H9 (cell line): ENCODE measurements at regions not wholly inside any gene's neighbourhood (a gene's known extent, or its start where the extent isn't known, plus 50 kb on each side); places are given as distances from the start of the nearest gene placed in this dataset.

Experiments used
- DNase-seq: peaks from one replicate; pipeline ENCODE4 v3.0.0-alpha.2; 2017
- H2AFZ ChIP-seq: one replicate; pipeline ENCODE4 v1.6.1; 2013; ENCODE audit warnings: mild to moderate bottlenecking, low read length, control low read depth, moderate library complexity
- H2AK5ac ChIP-seq: 2 replicates; pipeline ENCODE4 v1.6.1; 2013; ENCODE audit warnings: low read length, control low read depth, mixed read lengths; ENCODE audit not compliant: insufficient read length
- H2BK120ac ChIP-seq: one replicate; pipeline ENCODE4 v1.6.1; 2013; ENCODE audit warnings: low read depth, mild to moderate bottlenecking, low read length, control low read depth, inconsistent platforms; ENCODE audit not compliant: poor library complexity, severe bottlenecking
- H2BK12ac ChIP-seq: 2 replicates; pipeline ENCODE4 v1.6.1; 2013; ENCODE audit warnings: low read length, control low read depth, mixed read lengths, low read depth; ENCODE audit not compliant: insufficient read length
- H2BK15ac ChIP-seq: 2 replicates; pipeline ENCODE4 v1.6.1; 2013; ENCODE audit warnings: low read depth, low read length, control low read depth
- H2BK20ac ChIP-seq: one replicate; pipeline ENCODE4 v1.6.1; 2013; ENCODE audit warnings: low read depth, mild to moderate bottlenecking, low read length, control low read depth, inconsistent platforms; ENCODE audit not compliant: poor library complexity, severe bottlenecking
- H2BK5ac ChIP-seq: 2 replicates; pipeline ENCODE4 v1.6.1; 2013; ENCODE audit warnings: low read length, control low read depth, mixed read lengths; ENCODE audit not compliant: insufficient read length
- H3K14ac ChIP-seq: 2 replicates; pipeline ENCODE4 v1.6.1; 2013; ENCODE audit warnings: low read length, control low read depth; ENCODE audit not compliant: insufficient read depth
- H3K18ac ChIP-seq: 2 replicates; pipeline ENCODE4 v1.6.1; 2013; ENCODE audit warnings: low read depth, mild to moderate bottlenecking, mixed read lengths, low read length, control low read depth; ENCODE audit not compliant: insufficient read length
- H3K23ac ChIP-seq: 2 replicates; pipeline ENCODE4 v1.6.1; 2013; ENCODE audit warnings: low read length, control low read depth, mixed read lengths, low read depth; ENCODE audit not compliant: insufficient read length
- H3K23me2 ChIP-seq: 2 replicates; pipeline ENCODE4 v1.6.1; 2013; ENCODE audit warnings: low read depth, mild to moderate bottlenecking, mixed read lengths, low read length, control low read depth; ENCODE audit not compliant: insufficient read length, poor library complexity, severe bottlenecking
- H3K27ac ChIP-seq: 2 replicates; pipeline ENCODE4 v1.5.1; 2013; ENCODE audit warnings: low read length, control low read depth, mixed read lengths, low read depth; ENCODE audit not compliant: insufficient read length
- H3K27me3 ChIP-seq: 2 replicates; pipeline ENCODE4 v1.6.1; 2013; ENCODE audit warnings: low read length, control low read depth, inconsistent platforms; ENCODE audit not compliant: insufficient read depth
- H3K4ac ChIP-seq: 2 replicates; pipeline ENCODE4 v1.6.1; 2013; ENCODE audit warnings: low read depth, mild to moderate bottlenecking, control low read depth, inconsistent platforms, low read length, moderate library complexity
- H3K4me1 ChIP-seq: 2 replicates; pipeline ENCODE4 v1.6.1; 2013; ENCODE audit warnings: low read length, control low read depth, inconsistent platforms; ENCODE audit not compliant: insufficient read depth
- H3K4me2 ChIP-seq: 2 replicates; pipeline ENCODE4 v1.6.1; 2013; ENCODE audit warnings: low read length, control low read depth, mixed read lengths; ENCODE audit not compliant: insufficient read length, insufficient read depth
- H3K56ac ChIP-seq: 2 replicates; pipeline ENCODE4 v1.6.1; 2013; ENCODE audit warnings: low read depth, mild to moderate bottlenecking, mixed read lengths, low read length, control low read depth; ENCODE audit not compliant: insufficient read length
- H3K79me1 ChIP-seq: 2 replicates; pipeline ENCODE4 v1.6.1; 2013; ENCODE audit warnings: low read depth, mild to moderate bottlenecking, moderate library complexity, low read length, control low read depth, inconsistent platforms; ENCODE audit not compliant: insufficient read depth, poor library complexity, severe bottlenecking
- H3K79me2 ChIP-seq: 2 replicates; pipeline ENCODE4 v1.6.1; 2013; ENCODE audit warnings: low read length, control low read depth, inconsistent platforms; ENCODE audit not compliant: insufficient read depth
- H3K9ac ChIP-seq: 2 replicates; pipeline ENCODE4 v1.6.1; 2013; ENCODE audit warnings: low read length, control low read depth, mixed read lengths; ENCODE audit not compliant: insufficient read length; ENCODE audit errors: extremely low read depth
- H3K9me3 ChIP-seq: one replicate; pipeline ENCODE4 v1.6.1; 2013; ENCODE audit warnings: low read depth, low read length, inconsistent platforms; ENCODE audit not compliant: control insufficient read depth
- H3T11ph ChIP-seq: one replicate; pipeline ENCODE4 v1.6.1; 2013; ENCODE audit warnings: mild to moderate bottlenecking, low read length, control low read depth, inconsistent platforms
- H4K20me1 ChIP-seq: one replicate; pipeline ENCODE4 v1.6.1; 2013; ENCODE audit not compliant: control insufficient read depth, insufficient read length, insufficient read depth
- H4K5ac ChIP-seq: 2 replicates; pipeline ENCODE4 v1.6.1; 2013; ENCODE audit warnings: low read depth, mild to moderate bottlenecking, mixed read lengths, low read length, control low read depth; ENCODE audit not compliant: insufficient read length
- H4K8ac ChIP-seq: replicated peaks from 2 replicates; pipeline ENCODE4 v1.6.1; 2013; ENCODE audit warnings: low read length, control low read depth, mixed read lengths, low read depth; ENCODE audit not compliant: insufficient read length
- H4K91ac ChIP-seq: 2 replicates; pipeline ENCODE4 v1.6.1; 2013; ENCODE audit warnings: low read depth, mild to moderate bottlenecking, moderate library complexity, mixed read lengths, low read length, control low read depth; ENCODE audit not compliant: insufficient read length
- H3K27ac Mint-ChIP-seq, 3 experiments: 2 replicates in 2 of 3; 3 replicates in 1 of 3; pipeline ENCODE4 v1.8.0; 2020 to 2021; ENCODE audit warnings: mixed read lengths in 3 of 3, mild to moderate bottlenecking in 1 of 3, moderate library complexity in 1 of 3
- H3K27me3 Mint-ChIP-seq: 2 replicates; pipeline ENCODE4 v1.8.0; 2021; ENCODE audit warnings: low read depth, mild to moderate bottlenecking, moderate library complexity, mixed read lengths
- H3K36me3 Mint-ChIP-seq, 3 experiments: 2 replicates in 2 of 3; 3 replicates in 1 of 3; pipeline ENCODE4 v1.8.0; 2020 to 2021; ENCODE audit warnings: low read depth in 3 of 3, mixed read lengths in 3 of 3; ENCODE audit not compliant: insufficient read depth in 1 of 3
- H3K4me1 Mint-ChIP-seq, 2 experiments: 2 replicates each; pipeline ENCODE4 v1.8.0; 2020; ENCODE audit warnings: mixed read lengths in 2 of 2
- H3K4me3 Mint-ChIP-seq, 2 experiments: 2 replicates in 1 of 2; 3 replicates in 1 of 2; pipeline ENCODE4 v1.8.0; 2020 to 2021; ENCODE audit warnings: mild to moderate bottlenecking in 2 of 2, mixed read lengths in 2 of 2, moderate library complexity in 1 of 2
- H3K9me3 Mint-ChIP-seq, 2 experiments: 2 replicates in 1 of 2; 3 replicates in 1 of 2; pipeline ENCODE4 v1.8.0; 2020; ENCODE audit warnings: mild to moderate bottlenecking in 2 of 2, mixed read lengths in 2 of 2, moderate library complexity in 1 of 2
- CTCF ChIP-seq: fragments of 200-600 bp; sonication (generic); conservative IDR thresholded peaks from 3 replicates; pipeline ENCODE4 v1.8.0; 2021; ENCODE audit warnings: antibody characterized with exemption, mild to moderate bottlenecking
- WGBS: extraction: QIAGEN DNeasy Blood & Tissue Kit; methylation state at CpG from one replicate; pipeline ENCODE4 v1.1.7; 2013; ENCODE audit warnings: missing lambda C conversion rate, low lambda C conversion rate, mixed read lengths; ENCODE audit not compliant: insufficient read length; ENCODE audit errors: extremely low coverage; 5-methylcytosine and 5-hydroxymethylcytosine counted together

DNA sequence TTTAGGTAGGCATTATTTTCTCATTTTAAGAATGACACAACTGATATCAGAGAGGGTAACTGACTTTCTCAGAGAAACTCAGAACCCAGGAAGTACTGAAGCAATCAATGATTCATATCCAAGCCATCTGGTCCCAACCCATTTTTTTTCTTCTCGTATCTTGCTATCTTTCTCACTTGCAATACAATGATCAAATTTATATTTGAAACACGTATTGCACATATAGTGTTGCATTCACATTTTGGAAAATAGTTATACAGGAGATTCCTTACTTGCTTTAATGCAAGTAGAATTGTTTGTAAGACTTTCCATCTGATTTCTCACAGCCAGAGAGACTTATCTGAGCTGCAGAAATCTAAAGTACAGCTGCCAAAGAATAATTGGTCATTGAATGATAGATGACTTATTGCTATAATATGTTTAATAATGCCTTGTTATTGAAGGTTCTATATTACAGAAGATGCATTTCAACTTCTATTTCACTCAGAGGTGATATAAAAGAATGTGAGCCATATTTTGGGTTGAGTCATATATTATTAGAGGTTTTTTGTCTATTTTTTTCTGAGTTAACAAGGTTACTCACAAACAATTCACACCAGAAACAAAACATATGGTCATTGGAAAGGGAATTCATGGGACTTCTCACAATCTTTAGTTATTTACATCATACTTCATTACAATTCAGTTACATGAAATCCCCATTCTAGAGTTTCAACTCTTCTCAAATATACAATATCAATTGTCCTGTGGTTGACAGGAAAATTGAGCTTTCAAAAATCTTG, 337.5 kb upstream of the CITED2 start:
- no peak overlapping the region for H3K4me2 ChIP-seq
- H3K14ac ChIP-seq: no peak overlapping the region
- no peak overlapping the region for H3K27ac Mint-ChIP-seq
- H3K79me1 ChIP-seq: no peaks in the 10 kb centered on the region
- no peak overlapping the region for H4K91ac ChIP-seq
- no peaks in the 10 kb centered on the region for H3K4me1 ChIP-seq
- H3K9ac ChIP-seq: no peak overlapping the region
- no peak overlapping the region for H3K4me3 Mint-ChIP-seq
- no peak overlapping the region for H2AK5ac ChIP-seq
- no peak overlapping the region for H2AFZ ChIP-seq
- TF ChIP-seq CTCF: no peak
- H2BK15ac ChIP-seq: no peak overlapping the region
- no peak overlapping the region for H2BK5ac ChIP-seq
- no peak overlapping the region for H3K18ac ChIP-seq
- H3K27me3 Mint-ChIP-seq: no peaks in the 10 kb centered on the region
- no peaks in the 10 kb centered on the region for H4K20me1 ChIP-seq
- no peaks in the 10 kb centered on the region for H3K79me2 ChIP-seq
- no CpG with 5 or more reads among the region's 2 CpGs for WGBS
- no peak overlapping the region for H2BK120ac ChIP-seq
- no peak for DNase-seq
- H2BK20ac ChIP-seq: no peak overlapping the region
- H4K8ac ChIP-seq: no peak overlapping the region
- H3K36me3 Mint-ChIP-seq: no peaks in the 10 kb centered on the region
- H3K56ac ChIP-seq: no peak overlapping the region
- no peak overlapping the region for H3K23ac ChIP-seq
- H3K4me1 Mint-ChIP-seq: peaks cover 12% of the 10 kb centered on the region in 2 experiments
- H2BK12ac ChIP-seq: no peak overlapping the region
- H3K23me2 ChIP-seq: no peaks in the 10 kb centered on the region
- no peak overlapping the region for H3T11ph ChIP-seq
- no peaks in the 10 kb centered on the region for H3K9me3 ChIP-seq
- H4K5ac ChIP-seq: no peak overlapping the region
- no peak overlapping the region for H3K27ac ChIP-seq
- H3K27me3 ChIP-seq: no peaks in the 10 kb centered on the region
- no peak overlapping the region for H3K4ac ChIP-seq
- H3K9me3 Mint-ChIP-seq: no peaks in the 10 kb centered on the region
